GM21423 (cell line): ENCODE measurements at regions not wholly inside any gene's neighbourhood (a gene's known extent, or its start where the extent isn't known, plus 50 kb on each side); places are given as distances from the start of the nearest gene placed in this dataset.
"Not testable (repeated sequence)": the region's sequence is repeated elsewhere in the genome, so short reads cannot be mapped to it uniquely, and the experiment has no call there.

Experiments
- ATAC-seq: cut with Tn5 transposase; IDR thresholded peaks from one replicate; pipeline ENCODE4 v1.9.1; 2021; ENCODE audit warnings: mild to moderate bottlenecking, moderate library complexity; ENCODE audit not compliant: unreplicated experiment

- not testable (repeated sequence) for ATAC-seq
Measured at GRCh38 chr6:144572541-144572940, 287.4 kb downstream of the UTRN start.

- ATAC-seq = no peak
Measured at GRCh38 chr6:144574796-144575195, 289.7 kb downstream of the UTRN start.

- ATAC-seq = no peak
Measured at GRCh38 chr6:144575327-144575726, 290.2 kb downstream of the UTRN start.

- ATAC-seq = no peak
Measured at GRCh38 chr6:144576871-144577270, 291.7 kb downstream of the UTRN start.

GRCh38 chr6:144578385-144579350, 293.5 kb downstream of the UTRN start:
- no peak for ATAC-seq

- no peak for ATAC-seq
Measured at GRCh38 chr6:144580039-144580438, 294.9 kb downstream of the UTRN start.

- ATAC-seq = no peak
Measured at GRCh38 chr6:144580771-144581170, 295.6 kb downstream of the UTRN start.

- ATAC-seq = no peak
Measured at GRCh38 chr6:144581812-144582537, 296.8 kb downstream of the UTRN start.

- ATAC-seq = peak; percentile 94
Measured at GRCh38 chr6:144582939-144583613, 297.9 kb downstream of the UTRN start.

GRCh38 chr6:144583614-144583954, 298.4 kb downstream of the UTRN start:
- ATAC-seq = no peak

- no peak for ATAC-seq
Measured at GRCh38 chr6:144585217-144585814, 300.2 kb downstream of the UTRN start.

- no peak for ATAC-seq
Measured at GRCh38 chr6:144586986-144587385, 301.9 kb downstream of the UTRN start.

- peak; percentile 79 for ATAC-seq
Measured at GRCh38 chr6:144588697-144589325, 303.7 kb downstream of the UTRN start.

GRCh38 chr6:144590532-144590931, 305.4 kb downstream of the UTRN start:
- no peak for ATAC-seq

GRCh38 chr6:144593392-144593791, 308.3 kb downstream of the UTRN start:
- no peak for ATAC-seq

GRCh38 chr6:144594585-144594984, 309.4 kb downstream of the UTRN start:
- ATAC-seq = no peak

GRCh38 chr6:144595266-144595665, 310.1 kb downstream of the UTRN start:
- no peak for ATAC-seq

GRCh38 chr6:144597511-144597910, 312.4 kb downstream of the UTRN start:
- no peak for ATAC-seq

GRCh38 chr6:144599615-144600014, 314.5 kb downstream of the UTRN start:
- no peak for ATAC-seq

GRCh38 chr6:144601221-144601620, 316.1 kb downstream of the UTRN start:
- no peak for ATAC-seq
